T-helper 2 cell treated with Interferon-gamma antibody and Interleukin-4, amounts not matched to agents 100 ng/mL and 5 ng/mL, for 36 hours (primary cell): ENCODE measurements at regions not wholly inside any gene's neighbourhood (a gene's known extent, or its start where the extent isn't known, plus 50 kb on each side); places are given as distances from the start of the nearest gene placed in this dataset.

Source experiments
- intact Hi-C: fragments of 100-400 bp; cut with micrococcal nuclease; formaldehyde crosslinking; loops from one replicate; pipeline ENCODE4 v1.15.1; 2023

GRCh38 chr14:71728386-71728785, 203.8 kb upstream of the RGS6 start:
- intact Hi-C loops, result no loop called here

DNA sequence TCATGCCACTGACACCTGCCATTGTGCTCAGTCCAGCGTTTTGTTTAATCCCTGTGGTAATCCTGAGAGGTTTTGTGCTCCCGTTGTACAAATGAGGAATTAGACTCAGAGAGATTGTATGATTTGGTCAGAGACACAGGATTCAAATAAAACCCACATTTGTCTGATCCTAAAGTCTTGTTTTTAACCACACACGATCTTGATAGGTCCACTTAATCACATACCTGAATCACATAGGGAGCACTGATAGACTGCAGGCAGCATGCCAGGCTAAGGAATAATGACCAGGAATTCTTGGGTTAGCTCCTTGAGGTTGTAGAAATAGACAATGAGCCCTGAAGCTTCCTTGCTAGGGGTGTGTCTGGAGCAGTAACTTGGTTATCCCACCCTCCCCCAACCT, 202.6 kb upstream of the RGS6 start:
- intact Hi-C loops, result no loop called here

- intact Hi-C loops, result no loop called here
These were observed 201.8 kb upstream of the RGS6 start for GRCh38 chr14:71730471-71730870.

GRCh38 chr14:71731096-71731495, 201.1 kb upstream of the RGS6 start:
- intact Hi-C loops, result no loop called here

GRCh38 chr14:71733210-71733883, 198.9 kb upstream of the RGS6 start:
- intact Hi-C loops, result no loop called here

DNA sequence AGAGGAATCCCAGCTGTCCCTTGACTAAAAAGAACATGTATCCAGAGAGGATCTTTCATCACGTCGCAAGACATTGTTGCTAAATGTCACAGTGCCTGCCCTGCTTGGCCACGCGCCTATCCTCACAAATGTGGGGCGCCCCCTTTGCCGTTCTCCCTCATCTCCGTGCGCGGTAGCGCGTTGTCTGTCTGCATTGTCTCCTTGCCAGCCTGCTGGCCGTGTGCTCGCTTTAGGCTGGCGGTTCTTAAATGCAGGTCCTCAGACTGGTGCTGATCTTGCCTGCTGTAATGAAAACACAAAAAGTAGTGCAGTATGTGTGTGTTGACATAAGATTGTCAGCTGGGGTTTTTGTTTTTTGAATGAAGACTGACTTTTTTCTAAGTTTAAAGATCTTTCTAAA, 198.2 kb upstream of the RGS6 start:
- intact Hi-C loops, result no loop called here

DNA sequence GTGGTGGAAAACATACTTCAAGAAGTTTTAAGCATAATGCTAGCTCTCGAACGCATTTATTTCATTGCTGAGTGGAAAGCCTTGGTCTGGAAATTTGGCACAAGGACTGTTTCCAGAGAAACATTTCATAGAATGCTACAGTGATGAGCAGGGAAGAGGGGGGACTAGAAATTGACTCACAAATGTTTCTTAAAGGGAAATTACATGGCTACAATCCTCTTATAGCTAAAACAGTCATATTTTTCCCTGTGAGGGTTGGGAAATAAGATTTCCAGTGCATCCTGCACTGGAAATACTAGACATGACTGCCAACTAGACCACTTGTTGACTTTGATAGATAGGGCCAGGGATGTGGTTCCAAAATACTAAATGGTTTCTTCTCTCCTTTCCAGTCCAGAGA, 197.3 kb upstream of the RGS6 start:
- intact Hi-C loops, result no loop called here

DNA sequence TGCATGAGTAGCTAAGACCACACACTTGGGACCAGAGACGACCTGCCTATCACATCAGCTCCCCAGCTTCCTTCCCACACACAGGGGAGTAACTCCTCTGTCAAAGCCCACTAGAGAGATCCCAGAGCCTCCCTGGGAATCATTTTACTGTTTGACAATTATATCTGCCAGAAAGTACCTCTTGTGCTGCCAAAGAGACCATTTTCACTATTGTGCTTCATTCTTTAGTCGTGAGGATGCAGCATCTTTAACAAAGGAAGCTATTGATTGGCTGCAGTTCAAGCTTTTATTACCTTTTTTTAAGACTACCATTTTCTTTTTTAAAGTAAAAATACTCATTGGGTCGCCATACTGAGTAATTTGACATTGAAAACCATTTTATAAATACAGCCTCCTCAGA, 194.5 kb upstream of the RGS6 start:
- intact Hi-C loops, result no loop called here

- intact Hi-C loops, result no loop called here
These were observed 192.8 kb upstream of the RGS6 start for GRCh38 chr14:71739273-71739990.

DNA sequence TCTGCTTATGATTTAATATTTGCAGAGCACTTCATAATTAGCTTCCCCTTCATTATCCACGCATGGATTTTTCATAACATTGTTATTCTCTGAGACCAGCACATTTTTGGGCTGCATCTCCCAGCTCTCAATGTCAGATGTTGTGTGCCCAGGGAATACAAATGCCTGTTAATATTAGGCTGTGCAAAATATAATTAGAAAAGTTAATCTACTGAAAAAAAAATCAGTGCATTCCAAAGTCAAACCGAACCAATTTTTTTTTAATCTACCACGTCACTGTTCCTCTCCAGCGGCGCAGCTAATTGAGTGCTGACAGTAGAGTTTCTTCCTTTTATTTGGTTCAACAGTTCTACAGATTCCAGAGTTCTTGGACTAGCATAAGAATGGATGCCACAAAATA, 191.0 kb upstream of the RGS6 start:
- intact Hi-C loops, result no loop called here

- intact Hi-C loops, result no loop called here
These were observed 189.7 kb upstream of the RGS6 start for GRCh38 chr14:71742485-71742884.

DNA sequence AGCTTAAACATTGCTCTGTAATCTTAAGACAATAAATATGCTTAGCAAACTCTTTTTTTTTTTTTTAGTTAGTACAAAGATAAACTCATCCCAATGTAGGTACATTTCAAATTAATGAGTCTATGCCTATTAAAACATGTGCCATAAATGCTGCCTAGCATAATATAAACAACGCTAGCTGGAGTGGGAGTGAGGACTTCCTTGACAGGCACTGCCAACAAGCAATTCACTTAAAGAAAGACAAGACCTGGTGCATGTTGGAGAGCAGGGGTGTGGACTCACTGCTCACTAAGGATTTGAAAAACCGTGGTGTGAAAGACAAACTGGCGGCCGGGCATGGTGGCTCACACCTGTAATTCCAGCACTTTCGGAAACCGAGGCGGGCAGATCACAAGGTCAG, 187.2 kb upstream of the RGS6 start:
- intact Hi-C loops, result no loop called here

DNA sequence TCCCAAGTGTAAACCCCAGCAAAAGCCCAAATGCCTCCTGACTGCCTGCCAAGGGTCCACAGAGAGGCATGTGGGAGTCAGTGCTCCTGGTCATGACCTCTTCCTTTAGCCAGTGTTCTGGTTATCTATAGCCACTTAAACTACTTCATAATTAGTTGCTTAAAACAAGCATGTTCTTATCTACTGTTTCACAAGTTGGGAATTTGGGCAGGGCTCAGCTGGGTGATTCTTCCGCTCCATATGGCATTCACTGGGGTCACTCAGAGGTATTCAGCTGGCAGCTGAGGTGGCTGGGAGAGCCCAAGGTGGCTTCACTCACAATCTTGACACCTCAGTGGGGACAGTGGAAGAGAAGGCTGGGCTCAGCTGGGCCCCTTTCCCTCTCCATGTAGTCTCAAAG, 184.0 kb upstream of the RGS6 start:
- intact Hi-C loops, result no loop called here

DNA sequence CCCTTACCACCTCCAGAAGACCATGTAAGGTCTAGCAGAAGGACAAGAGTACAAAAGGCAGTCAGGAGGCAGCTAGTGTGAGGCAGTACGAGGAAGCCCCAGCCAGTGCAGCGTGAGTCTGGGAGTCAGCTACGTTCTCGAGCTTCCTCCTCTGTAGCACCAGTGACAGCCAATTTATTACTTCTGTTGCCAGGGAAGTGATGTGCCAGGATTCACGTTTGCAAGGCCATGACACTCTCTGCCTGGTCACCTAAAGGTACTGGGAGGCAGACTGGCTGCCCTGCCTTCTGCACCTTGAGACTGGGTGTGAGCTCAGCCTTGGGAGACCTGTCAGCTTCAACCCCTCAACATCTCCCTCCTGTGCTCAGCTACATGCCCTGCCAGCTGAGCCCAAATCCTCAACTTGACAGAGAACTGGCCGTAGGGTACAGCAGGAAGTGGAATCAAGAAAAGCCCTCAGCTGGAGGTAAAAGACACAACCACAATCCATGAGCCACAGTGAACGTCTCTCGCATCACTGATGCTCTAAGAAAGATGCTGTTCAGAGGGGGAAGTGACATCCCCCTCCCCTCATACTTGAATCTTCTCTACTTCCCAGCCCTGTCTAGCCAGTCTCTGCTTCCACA, 182.5 kb upstream of the RGS6 start:
- intact Hi-C loops, result loop anchor here (2.0 to 5.0 kb wide), 2 partner anchors 191 to 347 kb away; no protein-coding TSS in a partner anchor

DNA sequence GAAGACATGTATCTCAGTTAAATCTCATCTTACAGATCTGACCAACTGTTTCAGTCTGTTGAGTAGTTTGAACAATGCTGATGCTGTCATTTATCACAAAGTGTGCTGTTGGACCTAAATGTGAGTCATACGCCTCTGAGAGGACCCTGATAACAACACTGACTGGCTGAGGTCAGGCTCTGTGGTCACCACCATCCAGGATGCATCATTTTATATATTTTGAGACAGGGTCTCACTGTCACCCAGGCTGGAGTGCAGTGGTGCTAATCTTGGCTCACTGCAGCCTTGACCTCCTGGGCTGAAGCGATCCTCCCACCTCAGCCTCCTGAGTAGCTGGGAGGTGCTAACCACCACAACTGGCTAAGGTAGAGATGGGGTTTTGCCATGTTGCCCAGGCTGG, 181.0 kb upstream of the RGS6 start:
- intact Hi-C loops, result loop anchor here (2.0 to 5.0 kb wide), 2 partner anchors 192 to 349 kb away; no protein-coding TSS in a partner anchor

- intact Hi-C loops, result loop anchor here (5.0 kb wide), 1 partner anchor 350 kb away; no protein-coding TSS in a partner anchor
These were observed 180.0 kb upstream of the RGS6 start for GRCh38 chr14:71752111-71752738.

DNA sequence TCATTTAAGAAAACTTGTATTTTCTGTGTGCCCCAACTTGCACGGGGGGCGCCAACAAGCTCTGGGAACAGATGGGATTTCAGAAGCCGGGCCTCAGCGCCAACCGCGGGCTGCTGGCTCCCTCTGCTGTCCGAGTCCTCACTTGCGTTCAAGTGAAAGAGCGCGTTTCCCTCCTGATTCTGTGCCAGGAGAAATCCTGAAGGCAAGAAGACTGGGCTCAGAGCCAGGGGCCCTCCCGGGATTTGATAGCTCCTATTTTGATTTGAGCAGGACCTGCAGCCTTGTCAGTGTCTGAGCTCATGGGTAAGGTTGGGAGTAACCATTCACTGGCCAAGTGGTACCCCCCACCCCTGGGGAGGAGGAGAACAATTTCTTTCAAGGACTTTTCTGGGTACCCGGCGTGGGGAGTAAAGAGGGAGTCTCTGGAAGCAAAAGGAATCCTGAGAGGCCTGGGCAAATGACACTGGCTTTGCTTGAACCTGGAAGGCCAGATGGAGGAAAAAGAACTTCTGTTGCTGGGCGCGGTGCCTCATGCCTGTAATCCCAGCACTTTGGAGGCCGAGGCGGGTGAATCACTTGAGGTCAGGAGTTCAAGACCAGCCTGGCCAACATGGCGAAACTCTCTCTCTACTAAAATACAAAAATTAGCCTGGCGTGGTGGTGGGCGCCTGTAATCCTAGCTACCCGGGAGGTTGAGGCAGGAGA, 179.0 kb upstream of the RGS6 start:
- intact Hi-C loops, result loop anchor here (1.0 to 5.0 kb wide), 3 partner anchors 351 to 614 kb away; no protein-coding TSS in a partner anchor

- intact Hi-C loops, result loop anchor here (1.0 to 5.0 kb wide), 3 partner anchors 352 to 615 kb away; no protein-coding TSS in a partner anchor
These were observed 178.3 kb upstream of the RGS6 start for GRCh38 chr14:71753976-71754375.

- intact Hi-C loops, result loop anchor here (5.0 kb wide), 1 partner anchor 352 kb away; no protein-coding TSS in a partner anchor
These were observed 177.7 kb upstream of the RGS6 start for GRCh38 chr14:71754422-71755095.

DNA sequence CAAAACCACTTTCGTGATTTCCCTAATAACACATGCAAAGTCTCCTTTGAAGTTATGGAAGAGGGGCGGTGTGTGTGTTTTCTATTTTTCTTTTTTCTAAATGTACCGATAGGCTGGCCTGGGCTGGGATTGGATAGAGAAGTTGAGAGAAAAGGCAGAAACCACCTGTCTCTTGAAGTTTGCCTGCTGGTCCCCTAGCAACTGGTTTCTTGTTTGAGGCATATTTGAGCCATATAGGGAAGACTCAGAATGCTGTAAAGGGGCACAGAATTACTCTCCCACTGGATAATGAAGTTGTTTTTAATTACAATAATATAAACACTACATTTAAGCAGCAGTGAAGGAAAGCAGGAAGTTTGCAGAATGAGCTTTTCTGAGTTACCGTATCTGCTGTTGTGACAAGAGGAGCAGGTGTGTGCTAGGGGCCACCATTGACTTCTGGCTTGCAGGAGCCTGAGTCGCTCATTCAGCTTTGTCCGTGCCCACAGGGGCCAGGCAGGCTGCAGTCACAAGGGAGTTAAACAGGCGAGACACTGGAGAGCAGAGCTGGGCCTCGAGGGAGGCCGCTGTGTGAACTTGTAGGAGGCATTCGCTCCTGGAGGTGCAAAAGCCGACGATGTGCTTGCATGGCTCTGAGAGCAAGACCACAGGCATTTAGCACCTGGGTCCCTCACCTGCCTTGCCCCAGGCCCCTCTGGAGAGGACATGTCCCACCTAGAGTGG, 173.8 kb upstream of the RGS6 start:
- intact Hi-C loops, result no loop called here
